ENCODE measurements at regions not wholly inside any gene's neighbourhood (a gene's known extent, or its start where the extent isn't known, plus 50 kb on each side); places are given as distances from the start of the nearest gene placed in this dataset.
"Not testable (repeated sequence)": the region's sequence is repeated elsewhere in the genome, so short reads cannot be mapped to it uniquely, and the experiment has no call there.

GRCh38 chr18:54662986-54663385 is 71.9 kb downstream of the DYNAP start:
- no peak for DNase-seq

- not testable (repeated sequence) for DNase-seq
These were observed 78.7 kb downstream of the DYNAP start for GRCh38 chr18:54669701-54670100.

- DNase-seq = no peak
These were observed 80.3 kb downstream of the DYNAP start for GRCh38 chr18:54671291-54671881.

GRCh38 chr18:54672109-54672508 is 81.1 kb downstream of the DYNAP start:
- no peak for DNase-seq

GRCh38 chr18:54672846-54673475 is 81.9 kb downstream of the DYNAP start:
- no peak for DNase-seq

- DNase-seq = no peak
These were observed 82.9 kb downstream of the DYNAP start for GRCh38 chr18:54673936-54674335.

GRCh38 chr18:54675076-54675475 is 84.0 kb downstream of the DYNAP start:
- no peak for DNase-seq

GRCh38 chr18:54679318-54680149 is 88.5 kb downstream of the DYNAP start:
- no peak for DNase-seq

GRCh38 chr18:54684784-54685183 is 93.7 kb downstream of the DYNAP start:
- no peak for DNase-seq

- no peak for DNase-seq
These were observed 98.3 kb downstream of the DYNAP start for GRCh38 chr18:54689319-54689718.

- no peak for DNase-seq
These were observed 99.2 kb downstream of the DYNAP start for GRCh38 chr18:54690198-54690597.

- DNase-seq = no peak
These were observed 101.4 kb downstream of the DYNAP start for GRCh38 chr18:54692463-54692862.

- DNase-seq = no peak
These were observed 105.7 kb downstream of the DYNAP start for GRCh38 chr18:54696616-54697293.

- no peak for DNase-seq
These were observed 109.5 kb downstream of the DYNAP start for GRCh38 chr18:54700580-54700979.

- DNase-seq = no peak
These were observed 111.6 kb downstream of the DYNAP start for GRCh38 chr18:54702686-54703085.

GRCh38 chr18:54710074-54710899 is 118.0 kb upstream of the RAB27B start:
- no peak for DNase-seq

- DNase-seq = no peak
These were observed 117.4 kb upstream of the RAB27B start for GRCh38 chr18:54710900-54711281.

GRCh38 chr18:54712306-54712705 is 116.0 kb upstream of the RAB27B start:
- DNase-seq = no peak

- DNase-seq = no peak
These were observed 115.5 kb upstream of the RAB27B start for GRCh38 chr18:54712758-54713157.

GRCh38 chr18:54713386-54713785 is 114.9 kb upstream of the RAB27B start:
- no peak for DNase-seq

GRCh38 chr18:54714851-54715250 is 113.4 kb upstream of the RAB27B start:
- no peak for DNase-seq

- no peak for DNase-seq
These were observed 111.7 kb upstream of the RAB27B start for GRCh38 chr18:54716586-54716985.
